ENCODE measurements at regions not wholly inside any gene's neighbourhood (a gene's known extent, or its start where the extent isn't known, plus 50 kb on each side); places are given as distances from the start of the nearest gene placed in this dataset.

GRCh38 chr10:59586407-59586891 lies 123.2 kb downstream of the SLC16A9 start:
- no peaks in the 10 kb centered on the region for H3K36me3 Mint-ChIP-seq (ENCODE audit: low read depth)
- H3K9me3 Mint-ChIP-seq, result no peaks in the 10 kb centered on the region
- H3K4me1 Mint-ChIP-seq, result peaks cover 5% of the 10 kb centered on the region
- H3K4me3 Mint-ChIP-seq, result no peak overlapping the region
- H3K27me3 Mint-ChIP-seq (ENCODE audit: low read depth, poor library complexity), result peaks cover 6% of the 10 kb centered on the region
- no peak overlapping the region for H3K27ac Mint-ChIP-seq
- DNase-seq, result no peak
- no peak for TF ChIP-seq CTCF (IDR thresholded peaks at IDR 0.05)

- no peaks in the 10 kb centered on the region for H3K9me3 Mint-ChIP-seq
- peaks cover 5% of the 10 kb centered on the region for H3K27me3 Mint-ChIP-seq (ENCODE audit: low read depth, poor library complexity)
- DNase-seq, result no peak
- no peaks in the 10 kb centered on the region for H3K36me3 Mint-ChIP-seq (ENCODE audit: low read depth)
- TF ChIP-seq CTCF (IDR thresholded peaks at IDR 0.05), result no peak
- H3K27ac Mint-ChIP-seq, result no peak overlapping the region
- H3K4me1 Mint-ChIP-seq, result peaks cover 5% of the 10 kb centered on the region
- H3K4me3 Mint-ChIP-seq, result no peak overlapping the region
Observed at GRCh38 chr10:59585046-59585700, 124.5 kb downstream of the SLC16A9 start.

DNA sequence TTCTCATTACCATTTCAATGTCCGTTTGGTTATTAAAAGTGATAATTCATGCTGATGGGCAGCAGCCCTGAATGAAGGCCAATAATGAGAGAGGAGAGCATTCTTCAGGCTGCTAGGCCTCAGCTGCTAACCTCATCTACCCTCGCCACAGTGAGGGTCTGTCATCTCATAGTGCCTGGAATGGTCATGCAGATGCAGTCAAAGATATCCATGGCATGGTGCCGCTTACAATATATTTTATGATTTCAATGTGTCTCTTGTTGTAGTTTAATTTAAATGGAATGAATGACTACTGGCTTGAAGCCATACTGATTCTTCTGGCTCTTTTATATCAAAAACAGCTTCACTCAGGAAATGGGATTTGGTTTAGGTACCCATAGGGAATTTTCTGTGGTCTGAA lies 126.9 kb downstream of the SLC16A9 start:
- H3K4me3 Mint-ChIP-seq, result no peak overlapping the region
- peaks cover 7% of the 10 kb centered on the region for H3K27me3 Mint-ChIP-seq (ENCODE audit: low read depth, poor library complexity)

DNA sequence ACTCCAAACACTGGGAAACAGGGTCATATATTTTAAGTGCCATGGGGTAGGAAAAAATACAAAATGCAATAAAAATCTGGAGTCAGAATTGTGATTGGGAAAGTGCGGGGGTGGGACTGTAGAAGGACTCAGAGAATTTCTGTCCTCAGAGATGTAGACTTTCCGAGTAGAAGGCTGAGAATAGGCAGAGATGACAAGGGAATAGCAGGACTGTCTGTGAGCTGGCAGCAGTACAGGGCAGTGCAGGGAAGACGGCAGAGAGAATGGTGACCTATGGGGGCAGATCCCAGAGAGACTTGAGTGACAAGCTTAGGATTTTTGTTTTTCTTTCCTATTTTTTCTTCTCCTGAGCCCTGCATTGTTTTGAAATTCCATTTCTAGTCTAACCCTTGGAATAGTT lies 127.6 kb downstream of the SLC16A9 start:
- Mint-ChIP-seq H3K36me3 (ENCODE audit: low read depth) (no peaks in the 10 kb centered on the region), H3K27me3 (ENCODE audit: low read depth, poor library complexity) (peaks cover 8% of the 10 kb centered on the region), H3K4me3 (no peak overlapping the region), H3K9me3 (no peaks in the 10 kb centered on the region), H3K27ac (no peak overlapping the region), H3K4me1 (no peaks in the 10 kb centered on the region)
- no peak for DNase-seq
- no peak for TF ChIP-seq CTCF (IDR thresholded peaks at IDR 0.05)

More for the DNA sequence above, 126.9 kb downstream of the SLC16A9 start:
- Mint-ChIP-seq H3K4me1 (no peaks in the 10 kb centered on the region), H3K9me3 (no peaks in the 10 kb centered on the region), H3K27ac (no peak overlapping the region), H3K36me3 (ENCODE audit: low read depth) (no peaks in the 10 kb centered on the region)
- TF ChIP-seq CTCF (IDR thresholded peaks at IDR 0.05), result no peak
- DNase-seq, result no peak

GRCh38 chr10:59580026-59580863 lies 129.4 kb downstream of the SLC16A9 start:
- Mint-ChIP-seq H3K27ac (no peak overlapping the region), H3K9me3 (no peaks in the 10 kb centered on the region), H3K27me3 (ENCODE audit: low read depth, poor library complexity) (peaks cover 15% of the 10 kb centered on the region), H3K36me3 (ENCODE audit: low read depth) (no peaks in the 10 kb centered on the region), H3K4me1 (no peaks in the 10 kb centered on the region), H3K4me3 (no peak overlapping the region)
- TF ChIP-seq CTCF (IDR thresholded peaks at IDR 0.05), result peak; percentile 31
- no peak for DNase-seq
